Stimulated activated CD8-positive, alpha-beta memory T cell treated with anti-CD3 and anti-CD28 coated beads, Interleukin-7, amount 100 ng/mL, for 4 hours (primary cell): ENCODE measurements at regions not wholly inside any gene's neighbourhood (a gene's known extent, or its start where the extent isn't known, plus 50 kb on each side); places are given as distances from the start of the nearest gene placed in this dataset.

Experiments
- DNase-seq, 2 donors: peaks; one replicate each; pipeline ENCODE4 v3.0.0-alpha.2; 2020; ENCODE audit warnings: low read depth in 2 of 2

GRCh38 chr16:72508191-72508590, 336.2 kb upstream of the PMFBP1 start:
- no peak for DNase-seq

DNA sequence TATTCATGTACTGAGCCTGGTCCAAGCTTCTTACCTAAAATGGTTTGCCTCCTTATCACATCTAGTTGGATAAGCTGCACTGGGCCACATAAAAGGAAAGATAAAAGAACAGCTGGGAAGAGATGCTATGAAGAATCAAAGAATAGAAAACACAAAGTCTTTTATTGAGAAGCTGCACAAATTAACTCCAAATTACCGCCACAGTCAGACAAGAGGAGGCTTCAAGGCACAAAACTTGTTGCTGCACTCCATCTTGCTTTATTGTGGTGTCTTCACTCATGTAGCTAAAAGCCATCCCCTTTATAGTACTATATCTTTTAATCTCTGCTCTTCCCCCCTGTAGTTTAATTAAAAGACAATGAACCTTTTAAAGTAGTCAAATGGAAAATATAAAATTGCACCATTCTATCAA, 330.6 kb upstream of the PMFBP1 start:
- no peak for DNase-seq

DNA sequence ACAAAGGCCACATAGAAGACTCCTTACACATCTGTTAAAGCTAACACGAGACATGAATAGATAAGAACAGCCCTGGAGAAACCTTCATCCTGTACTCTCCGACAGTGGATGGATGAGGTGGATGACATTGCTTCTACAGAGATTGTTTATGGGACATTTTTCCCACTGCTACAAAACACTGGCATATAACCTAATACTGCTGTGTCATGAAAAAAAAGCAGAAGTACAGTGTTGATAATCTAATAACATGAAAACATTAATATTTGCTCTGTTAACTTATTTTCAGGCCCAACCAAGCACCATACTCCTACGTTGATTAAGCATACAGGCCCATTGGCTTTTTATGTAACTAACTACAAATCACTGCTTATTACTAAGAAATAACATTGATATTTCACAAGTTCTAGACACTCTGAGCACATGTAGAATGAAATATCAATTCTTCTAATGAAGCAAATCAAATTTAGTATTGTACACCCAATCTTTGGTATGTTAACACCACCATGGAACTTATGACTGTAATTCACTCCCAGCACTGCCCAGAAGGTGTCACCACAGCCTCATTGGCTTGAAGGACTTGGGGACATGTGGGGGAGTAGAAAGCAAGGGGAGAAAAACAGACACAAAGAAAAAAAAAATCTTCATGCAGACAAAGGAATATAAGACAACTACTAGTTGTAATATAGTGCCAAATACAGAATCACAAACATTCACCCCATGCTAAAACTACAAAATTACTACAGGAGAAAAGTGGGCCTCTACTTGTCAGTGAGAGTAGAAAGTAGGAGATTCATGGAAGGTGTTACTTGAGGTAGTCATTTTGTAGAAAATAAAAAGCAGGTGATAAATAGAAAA, 330.0 kb upstream of the PMFBP1 start:
- DNase-seq, result no peak

GRCh38 chr16:72500545-72500944, 328.6 kb upstream of the PMFBP1 start:
- DNase-seq, result no peak

DNA sequence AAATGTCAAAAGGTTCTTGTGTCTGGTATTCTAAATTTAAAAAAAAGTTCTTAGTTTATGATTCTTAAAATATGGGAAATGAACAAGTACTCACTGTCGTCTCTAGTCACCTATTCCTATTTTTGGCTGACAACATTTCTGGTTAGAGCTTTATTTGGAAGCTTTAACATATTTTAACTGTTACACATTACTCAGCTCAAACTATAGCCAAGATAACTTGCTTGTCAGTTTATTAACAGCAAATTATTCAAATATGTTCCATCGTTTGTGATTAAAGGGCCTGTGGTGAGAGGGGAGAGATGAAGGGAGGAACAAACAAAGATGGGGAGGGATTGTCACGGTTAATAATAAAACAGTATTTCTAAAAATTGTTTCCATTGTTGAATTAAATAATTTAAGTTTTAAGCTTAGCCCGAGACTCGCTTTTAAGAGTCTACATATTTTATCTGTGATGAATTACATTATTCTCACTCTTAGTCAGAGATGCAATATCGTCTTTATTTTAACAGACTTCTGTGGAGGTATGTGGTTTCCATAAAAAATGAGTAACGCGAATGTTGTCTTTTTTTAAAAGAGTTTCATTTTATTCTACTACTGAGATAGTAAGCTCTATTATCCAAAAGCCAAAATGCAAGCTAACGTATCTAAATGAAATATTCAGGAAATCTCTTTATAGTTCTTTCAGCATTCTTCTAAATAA, 321.9 kb upstream of the PMFBP1 start:
- no peak for DNase-seq

- no peak for DNase-seq
Observed at GRCh38 chr16:72487283-72487682, 315.3 kb upstream of the PMFBP1 start.

DNA sequence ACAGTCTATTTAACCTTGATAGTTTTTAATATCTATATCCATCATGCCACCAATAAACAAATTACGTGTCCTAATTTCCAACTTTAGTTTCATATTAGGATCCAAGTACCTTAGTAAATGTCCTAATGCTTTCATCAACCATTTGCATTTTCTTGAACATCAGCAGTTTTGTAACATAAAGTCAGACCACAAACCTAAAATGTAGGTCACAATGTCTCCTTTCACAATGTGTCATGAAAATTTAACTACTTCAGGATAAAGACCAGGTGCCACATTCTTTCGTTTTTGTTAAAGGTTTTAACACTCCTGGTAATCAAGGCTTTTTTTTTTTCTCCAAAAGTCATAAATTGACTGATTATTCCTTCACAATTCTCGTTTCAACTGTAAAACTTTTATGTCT, 310.7 kb upstream of the PMFBP1 start:
- DNase-seq, result no peak

DNA sequence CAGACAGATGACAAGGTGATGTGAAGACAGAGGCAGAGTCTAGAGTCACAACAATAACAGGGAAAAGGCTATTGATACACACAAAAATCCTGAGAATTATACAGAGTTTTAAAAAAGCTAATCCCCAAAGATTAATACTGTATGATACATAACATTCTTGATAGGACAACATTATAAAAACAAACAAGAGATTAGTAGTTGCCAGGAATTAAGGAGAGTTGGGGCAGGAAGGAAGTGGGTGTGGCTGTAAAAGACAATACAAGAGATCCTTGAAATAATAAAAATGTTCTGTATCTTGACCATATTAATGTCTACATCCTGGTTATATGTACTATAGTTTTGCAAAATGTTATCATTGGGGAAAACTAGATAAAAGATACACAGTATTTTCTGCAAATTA, 309.5 kb upstream of the PMFBP1 start:
- DNase-seq, result no peak

DNA sequence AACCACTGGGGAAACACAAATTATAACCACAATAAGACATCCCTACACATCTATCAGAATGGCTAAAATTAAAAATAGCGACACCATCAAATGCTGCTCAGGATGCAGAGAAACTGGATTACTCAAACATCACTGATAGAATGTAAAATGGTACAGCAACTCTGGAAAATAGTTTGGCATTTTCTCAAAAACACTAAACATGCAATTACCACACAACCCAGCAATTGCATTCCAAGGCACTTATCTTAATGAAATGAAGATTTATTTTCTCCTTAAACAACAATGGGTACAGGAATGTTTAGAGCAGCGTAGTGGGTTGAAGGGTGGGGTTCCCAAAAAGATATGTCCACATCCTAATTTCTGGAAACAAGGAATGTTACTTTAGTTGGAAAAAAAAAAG, 309.0 kb upstream of the PMFBP1 start:
- DNase-seq, result no peak

GRCh38 chr16:72475688-72476087, 303.7 kb upstream of the PMFBP1 start:
- no peak for DNase-seq

- DNase-seq, result no peak
Observed at GRCh38 chr16:72474501-72475123, 302.7 kb upstream of the PMFBP1 start.

GRCh38 chr16:72473631-72474030, 301.7 kb upstream of the PMFBP1 start:
- no peak for DNase-seq

DNA sequence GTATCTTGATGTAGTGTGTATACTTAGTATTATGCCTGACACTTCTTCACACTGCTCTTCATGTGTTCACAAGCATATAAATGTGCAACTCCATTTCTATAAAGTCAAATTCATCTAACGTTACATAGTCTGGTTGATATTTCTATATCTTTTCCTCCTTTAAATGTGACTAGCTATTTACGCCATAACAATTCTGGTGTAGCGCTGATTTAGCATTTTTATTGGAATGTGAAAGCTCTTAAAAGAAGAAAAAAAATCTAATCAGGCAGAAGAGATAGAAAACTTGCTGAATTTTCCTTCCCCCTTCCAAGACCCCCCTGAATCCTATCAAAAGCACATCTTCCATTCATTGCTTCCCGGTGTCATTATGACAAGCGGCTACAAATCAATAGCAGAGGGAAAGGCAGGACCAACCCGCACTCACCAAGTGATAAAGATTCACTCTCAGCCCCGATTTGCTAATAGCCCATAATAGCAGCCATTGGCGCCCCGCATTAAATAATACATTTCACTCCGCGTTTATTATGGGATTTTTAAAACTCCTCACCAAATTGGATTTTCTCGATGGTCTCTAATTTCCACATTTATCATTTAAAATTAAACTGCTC, 299.5 kb upstream of the PMFBP1 start:
- no peak for DNase-seq

GRCh38 chr16:72470541-72470940, 298.6 kb upstream of the PMFBP1 start:
- no peak for DNase-seq

DNA sequence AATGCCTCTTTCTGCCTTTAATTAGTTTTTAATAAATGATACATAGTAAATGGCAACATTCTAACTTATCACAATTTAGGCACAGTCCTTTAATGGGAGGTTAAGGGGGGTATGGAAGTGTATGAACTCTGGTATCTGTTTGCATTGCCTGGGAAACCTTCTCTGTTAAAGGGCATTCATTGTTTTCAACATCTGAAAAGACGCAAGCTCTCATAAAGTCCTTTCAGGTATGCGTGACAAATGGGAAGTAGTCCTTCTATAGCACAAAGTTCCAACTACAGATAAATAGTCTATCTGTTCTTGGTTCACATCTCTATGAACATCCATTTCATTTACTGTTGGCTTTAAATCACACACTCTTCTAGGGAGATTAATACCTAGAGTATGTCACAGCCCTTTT, 298.0 kb upstream of the PMFBP1 start:
- no peak for DNase-seq

DNA sequence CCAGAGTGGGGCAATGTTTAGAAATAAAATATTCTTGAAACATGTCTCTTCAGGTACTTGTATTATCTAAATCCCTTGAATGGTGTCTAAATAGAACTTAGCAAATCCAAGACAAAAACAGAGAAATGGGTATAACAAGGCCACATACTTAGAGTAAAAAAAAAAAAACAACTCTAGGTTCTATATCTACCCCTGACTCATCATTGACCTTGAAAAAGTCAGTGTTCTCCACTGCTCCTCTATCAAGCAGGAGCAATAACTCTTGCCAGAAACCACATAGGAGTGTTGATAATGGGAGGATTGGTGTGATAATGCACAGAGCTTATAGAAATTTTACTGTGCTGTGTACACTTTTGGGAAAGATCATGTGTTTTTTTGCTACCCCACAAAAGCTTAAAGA, 296.6 kb upstream of the PMFBP1 start:
- no peak for DNase-seq

- no peak for DNase-seq
Observed at GRCh38 chr16:72467157-72467759, 295.3 kb upstream of the PMFBP1 start.

GRCh38 chr16:72464597-72465368, 292.8 kb upstream of the PMFBP1 start:
- no peak for DNase-seq

GRCh38 chr16:72464052-72464451, 292.1 kb upstream of the PMFBP1 start:
- no peak for DNase-seq

GRCh38 chr16:72458035-72458434, 286.1 kb upstream of the PMFBP1 start:
- no peak for DNase-seq

- DNase-seq, result no peak
Observed at GRCh38 chr16:72457243-72457940, 285.4 kb upstream of the PMFBP1 start.
